ENCODE measurements at regions not wholly inside any gene's neighbourhood (a gene's known extent, or its start where the extent isn't known, plus 50 kb on each side); places are given as distances from the start of the nearest gene placed in this dataset.

GRCh38 chr10:6979371-6979770 is 399.3 kb upstream of the PRKCQ start:
- no peak for DNase-seq (ENCODE audit: low spot score)

- no peak for DNase-seq (ENCODE audit: low spot score)
Observed at GRCh38 chr10:6978187-6978627, 398.1 kb upstream of the PRKCQ start.

GRCh38 chr10:6977398-6978186 is 397.5 kb upstream of the PRKCQ start:
- no peak for DNase-seq (ENCODE audit: low spot score)

- DNase-seq (ENCODE audit: low spot score), result peak; percentile 16
Observed at GRCh38 chr10:6973899-6974298, 393.8 kb upstream of the PRKCQ start.

GRCh38 chr10:6972226-6972625 is 392.1 kb upstream of the PRKCQ start:
- no peak for DNase-seq (ENCODE audit: low spot score)

GRCh38 chr10:6969659-6970058 is 389.6 kb upstream of the PRKCQ start:
- DNase-seq (ENCODE audit: low spot score), result no peak

GRCh38 chr10:6964543-6964942 is 384.5 kb upstream of the PRKCQ start:
- no peak for DNase-seq (ENCODE audit: low spot score)

GRCh38 chr10:6962576-6962975 is 382.5 kb upstream of the PRKCQ start:
- DNase-seq (ENCODE audit: low spot score), result no peak

- DNase-seq (ENCODE audit: low spot score), result peak; percentile 13
Observed at GRCh38 chr10:6958711-6959110, 378.6 kb upstream of the PRKCQ start.

- DNase-seq (ENCODE audit: low spot score), result peak; percentile 15
Observed at GRCh38 chr10:6958254-6958653, 378.2 kb upstream of the PRKCQ start.

GRCh38 chr10:6957851-6958250 is 377.8 kb upstream of the PRKCQ start:
- DNase-seq (ENCODE audit: low spot score), result no peak

- no peak for DNase-seq (ENCODE audit: low spot score)
Observed at GRCh38 chr10:6956562-6956961, 376.5 kb upstream of the PRKCQ start.

- DNase-seq (ENCODE audit: low spot score), result no peak
Observed at GRCh38 chr10:6953271-6953801, 373.3 kb upstream of the PRKCQ start.

- no peak for DNase-seq (ENCODE audit: low spot score)
Observed at GRCh38 chr10:6951732-6952131, 371.7 kb upstream of the PRKCQ start.

GRCh38 chr10:6950133-6950532 is 370.1 kb upstream of the PRKCQ start:
- no peak for DNase-seq (ENCODE audit: low spot score)

- DNase-seq (ENCODE audit: low spot score), result no peak
Observed at GRCh38 chr10:6944436-6944835, 364.4 kb upstream of the PRKCQ start.

- no peak for DNase-seq (ENCODE audit: low spot score)
Observed at GRCh38 chr10:6938384-6938783, 358.3 kb upstream of the PRKCQ start.

- DNase-seq (ENCODE audit: low spot score), result no peak
Observed at GRCh38 chr10:6936931-6937330, 356.9 kb upstream of the PRKCQ start.

- DNase-seq (ENCODE audit: low spot score), result no peak
Observed at GRCh38 chr10:6929148-6929830, 349.2 kb upstream of the PRKCQ start.

GRCh38 chr10:6928586-6928985 is 348.5 kb upstream of the PRKCQ start:
- DNase-seq (ENCODE audit: low spot score), result peak; percentile 22

- DNase-seq (ENCODE audit: low spot score), result no peak
Observed at GRCh38 chr10:6926971-6927370, 346.9 kb upstream of the PRKCQ start.

- DNase-seq (ENCODE audit: low spot score), result no peak
Observed at GRCh38 chr10:6925146-6925545, 345.1 kb upstream of the PRKCQ start.

GRCh38 chr10:6924166-6924565 is 344.1 kb upstream of the PRKCQ start:
- no peak for DNase-seq (ENCODE audit: low spot score)
